ENCODE measurements at regions not wholly inside any gene's neighbourhood (a gene's known extent, or its start where the extent isn't known, plus 50 kb on each side); places are given as distances from the start of the nearest gene placed in this dataset.

- TF ChIP-seq, protein P1, sequence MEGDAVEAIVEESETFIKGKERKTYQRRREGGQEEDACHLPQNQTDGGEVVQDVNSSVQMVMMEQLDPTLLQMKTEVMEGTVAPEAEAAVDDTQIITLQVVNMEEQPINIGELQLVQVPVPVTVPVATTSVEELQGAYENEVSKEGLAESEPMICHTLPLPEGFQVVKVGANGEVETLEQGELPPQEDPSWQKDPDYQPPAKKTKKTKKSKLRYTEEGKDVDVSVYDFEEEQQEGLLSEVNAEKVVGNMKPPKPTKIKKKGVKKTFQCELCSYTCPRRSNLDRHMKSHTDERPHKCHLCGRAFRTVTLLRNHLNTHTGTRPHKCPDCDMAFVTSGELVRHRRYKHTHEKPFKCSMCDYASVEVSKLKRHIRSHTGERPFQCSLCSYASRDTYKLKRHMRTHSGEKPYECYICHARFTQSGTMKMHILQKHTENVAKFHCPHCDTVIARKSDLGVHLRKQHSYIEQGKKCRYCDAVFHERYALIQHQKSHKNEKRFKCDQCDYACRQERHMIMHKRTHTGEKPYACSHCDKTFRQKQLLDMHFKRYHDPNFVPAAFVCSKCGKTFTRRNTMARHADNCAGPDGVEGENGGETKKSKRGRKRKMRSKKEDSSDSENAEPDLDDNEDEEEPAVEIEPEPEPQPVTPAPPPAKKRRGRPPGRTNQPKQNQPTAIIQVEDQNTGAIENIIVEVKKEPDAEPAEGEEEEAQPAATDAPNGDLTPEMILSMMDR (IDR thresholded peaks at IDR 0.05) = no peak
- no peak for TF ChIP-seq POLR2AphosphoS5 (IDR thresholded peaks at IDR 0.05; ENCODE audit: low read depth, low read length)
- TF ChIP-seq REST (IDR thresholded peaks at IDR 0.05; ENCODE audit: insufficient read depth in 1 of 2, low read depth in 2 of 2, low read length in 1 of 2) = no peak
- TF ChIP-seq TCF7L2 (IDR thresholded peaks at IDR 0.05; ENCODE audit: low read depth, low read length) = no peak
- TF ChIP-seq SIN3A (IDR thresholded peaks at IDR 0.05; ENCODE audit: borderline replicate concordance, insufficient read depth, low read depth, low read length) = no peak
Observed at GRCh38 chr16:63410594-63410993, 1374.4 kb upstream of the CDH8 start.
